Caki2 (cell line): ENCODE measurements at regions not wholly inside any gene's neighbourhood (a gene's known extent, or its start where the extent isn't known, plus 50 kb on each side); places are given as distances from the start of the nearest gene placed in this dataset.
"Not testable (repeated sequence)": the region's sequence is repeated elsewhere in the genome, so short reads cannot be mapped to it uniquely, and the experiment has no call there.

Source experiments
- DNase-seq: peaks from one replicate; pipeline ENCODE4 v3.0.0-alpha.2; 2015; ENCODE audit warnings: low read depth
- in situ Hi-C: cut with HindIII; loops from 2 replicates; pipeline ENCODE4 v1.10.0; 2016; ENCODE audit warnings: low sequenced_read_pairs, low pct_unique_long_range_greater_than_20kb, mixed read lengths

DNA sequence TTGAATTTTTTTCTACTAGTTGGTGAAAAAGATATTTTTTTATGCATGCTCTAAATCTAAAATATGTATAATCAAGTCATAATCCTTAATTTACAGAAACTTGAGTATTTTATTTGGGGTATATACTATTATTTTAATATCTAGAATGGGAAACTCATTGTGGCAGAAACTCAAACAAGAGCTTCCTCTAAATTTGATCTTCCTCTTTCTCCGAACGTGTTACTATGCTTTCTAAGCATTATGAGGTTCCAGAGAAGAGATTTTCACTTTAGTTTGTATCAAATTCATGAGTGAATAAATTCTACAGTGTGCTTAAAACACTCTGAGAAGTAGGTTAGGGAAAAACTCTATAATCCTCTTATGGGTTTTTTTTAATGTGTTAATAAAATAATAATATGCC is 173.1 kb downstream of the POTEB3 start:
- in situ Hi-C loops: no loop called here
- no peak for DNase-seq

DNA sequence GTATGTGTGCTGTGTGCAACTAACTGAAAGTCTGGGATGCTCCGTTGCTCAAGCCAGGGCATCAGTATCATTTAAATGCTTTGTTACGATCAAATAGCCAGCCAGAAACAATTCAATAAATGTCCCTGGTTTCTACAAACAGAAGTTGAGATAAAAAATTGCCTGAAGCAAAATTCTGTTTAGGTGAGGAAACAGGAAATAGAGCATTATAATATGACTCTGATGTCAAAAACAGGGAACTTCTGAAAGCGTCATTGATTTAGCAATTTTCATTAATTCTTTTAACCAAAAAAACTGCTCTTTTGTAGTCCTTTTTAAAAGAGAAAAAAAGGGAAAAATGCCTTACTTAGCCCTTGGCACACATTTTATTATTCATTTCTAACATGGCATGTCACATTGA is 174.7 kb downstream of the POTEB3 start:
- in situ Hi-C loops, DNase-seq: not testable (repeated sequence)

DNA sequence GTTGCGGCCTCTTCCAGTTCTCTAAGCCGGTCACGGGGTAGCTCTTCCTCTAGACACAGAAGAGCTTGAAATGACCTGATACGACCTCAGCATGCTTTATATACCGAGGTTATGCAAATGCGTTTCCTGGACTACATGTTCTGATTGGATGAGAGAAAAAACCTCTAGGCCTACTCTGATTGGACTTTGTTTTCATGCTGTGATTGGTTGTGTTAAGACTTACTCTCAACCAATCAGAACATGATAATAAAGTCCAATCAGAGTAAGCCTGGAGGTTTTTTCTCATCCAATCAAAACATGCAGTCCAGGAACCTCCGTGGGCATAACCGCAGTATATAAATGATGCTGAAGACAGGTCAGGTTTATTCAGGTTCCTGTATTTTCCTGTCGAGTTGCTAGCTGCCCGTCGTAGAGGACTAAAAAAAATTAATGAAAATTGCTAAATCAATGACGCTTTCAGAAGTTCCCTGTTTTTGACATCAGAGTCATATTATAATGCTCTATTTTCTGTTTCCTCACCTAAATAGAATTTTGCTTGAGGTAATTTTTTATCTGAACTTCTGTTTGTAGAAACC is 177.4 kb downstream of the POTEB3 start:
- DNase-seq: no peak
- in situ Hi-C loops: no loop called here

DNA sequence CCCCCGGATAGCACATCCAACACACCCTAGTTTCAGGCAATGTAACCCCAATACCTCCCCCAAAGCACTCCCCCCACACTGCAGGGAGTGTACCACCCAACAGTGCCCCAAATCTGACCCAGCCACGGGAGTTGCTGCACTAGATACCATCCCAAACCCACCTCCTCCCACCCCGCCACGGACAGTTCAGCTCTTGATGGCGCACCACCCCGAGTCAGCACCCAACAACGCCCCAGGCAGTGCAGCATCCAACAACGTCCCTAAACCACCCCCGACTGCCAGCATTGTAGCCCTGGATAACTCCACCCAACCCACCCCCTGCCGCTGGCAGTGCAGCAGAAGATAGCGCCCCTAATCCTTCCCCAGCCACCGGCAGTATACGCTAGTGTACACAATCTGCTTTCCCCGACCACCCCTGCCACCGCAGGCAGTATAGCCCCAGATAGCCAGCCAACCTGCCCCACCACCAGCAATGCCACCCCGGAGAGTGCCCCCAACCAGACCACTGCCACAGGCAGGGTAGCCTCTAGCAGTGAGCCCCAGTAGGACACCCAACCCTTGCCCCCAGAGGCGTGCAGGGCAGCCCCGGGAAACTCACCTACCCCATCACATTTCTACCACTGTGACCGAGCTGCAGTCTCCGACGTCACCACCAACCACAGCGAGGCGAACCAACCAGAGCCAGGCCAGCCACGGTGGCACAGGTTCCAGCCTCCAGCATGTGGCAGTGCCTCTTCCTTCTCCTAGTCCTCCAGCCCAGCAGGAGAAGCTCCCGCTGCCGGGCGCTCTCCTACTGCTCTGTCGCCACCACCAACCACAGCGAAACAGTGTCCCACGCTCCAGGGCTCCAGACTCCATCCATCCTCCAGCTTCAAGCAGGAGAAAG is 178.1 kb downstream of the POTEB3 start:
- in situ Hi-C loops: no loop called here
- DNase-seq: no peak

DNA sequence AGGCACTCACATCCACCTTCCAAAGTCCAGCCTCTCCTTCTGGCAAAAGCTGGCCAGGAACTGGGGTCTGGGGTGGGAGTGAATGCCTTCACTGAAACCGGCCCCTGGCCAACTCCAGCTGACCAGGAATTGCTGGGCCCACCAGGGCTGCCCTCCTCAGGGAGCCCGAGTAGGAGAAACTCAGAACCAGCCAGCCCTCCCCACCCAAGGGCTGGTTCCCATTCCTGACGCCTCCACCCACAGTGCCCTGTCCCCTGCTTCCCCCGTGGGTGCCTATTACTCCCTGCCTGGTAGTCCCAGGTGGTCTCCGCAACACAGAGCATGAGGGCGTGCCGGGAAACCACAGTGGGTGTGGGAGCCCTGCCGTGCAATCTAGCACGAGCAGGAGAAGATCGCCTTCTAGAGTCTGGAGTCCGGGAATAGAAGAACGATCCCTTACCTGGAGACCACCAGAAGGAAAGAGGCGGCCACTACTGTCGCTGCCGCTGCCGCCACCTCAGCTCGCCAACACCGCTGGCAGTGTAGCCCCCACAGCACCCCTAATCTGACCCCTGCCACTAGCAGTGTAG is 178.8 kb downstream of the POTEB3 start:
- no peak for DNase-seq
- in situ Hi-C loops: no loop called here

DNA sequence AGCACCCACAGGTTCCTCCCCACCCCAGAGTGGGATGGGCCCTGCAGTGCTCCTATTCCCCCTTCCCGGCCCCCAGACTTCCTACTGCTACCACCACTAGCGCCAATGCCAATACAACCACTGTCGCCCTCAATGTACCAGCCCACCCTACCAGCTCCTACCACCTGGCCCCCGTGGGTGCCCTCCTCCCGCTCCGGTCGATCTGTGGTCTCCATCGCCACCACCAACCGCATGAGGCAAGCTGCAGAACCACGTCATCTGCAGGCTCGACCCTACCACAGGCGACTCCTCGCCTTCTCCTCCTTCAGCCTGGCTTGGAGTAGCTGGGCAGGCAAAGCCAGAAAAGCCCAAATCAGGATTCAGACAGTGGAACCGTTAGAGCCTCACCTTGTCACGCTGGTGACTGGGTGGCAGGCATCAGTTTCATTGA is 179.3 kb downstream of the POTEB3 start:
- in situ Hi-C loops: no loop called here
- DNase-seq: no peak

DNA sequence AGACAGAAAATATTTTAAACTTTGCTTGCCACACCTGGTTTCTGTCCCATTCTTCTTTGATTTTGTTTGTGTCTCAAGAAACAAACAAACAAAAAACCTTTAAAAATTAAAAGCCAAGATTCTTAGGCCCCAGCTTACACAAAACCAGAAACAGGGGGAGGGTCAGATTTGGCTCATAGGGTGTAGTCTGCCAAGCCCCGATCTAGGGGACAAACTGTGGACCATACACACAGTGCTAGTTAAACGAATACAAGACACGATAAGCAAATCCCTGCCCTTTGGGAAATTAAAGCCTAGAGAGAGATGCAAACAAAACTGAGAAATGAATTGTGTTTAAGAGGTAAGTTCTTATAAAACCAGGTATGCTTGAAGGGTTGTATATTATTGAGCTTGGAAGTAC is 181.7 kb downstream of the POTEB3 start:
- DNase-seq, in situ Hi-C loops: not testable (repeated sequence)

DNA sequence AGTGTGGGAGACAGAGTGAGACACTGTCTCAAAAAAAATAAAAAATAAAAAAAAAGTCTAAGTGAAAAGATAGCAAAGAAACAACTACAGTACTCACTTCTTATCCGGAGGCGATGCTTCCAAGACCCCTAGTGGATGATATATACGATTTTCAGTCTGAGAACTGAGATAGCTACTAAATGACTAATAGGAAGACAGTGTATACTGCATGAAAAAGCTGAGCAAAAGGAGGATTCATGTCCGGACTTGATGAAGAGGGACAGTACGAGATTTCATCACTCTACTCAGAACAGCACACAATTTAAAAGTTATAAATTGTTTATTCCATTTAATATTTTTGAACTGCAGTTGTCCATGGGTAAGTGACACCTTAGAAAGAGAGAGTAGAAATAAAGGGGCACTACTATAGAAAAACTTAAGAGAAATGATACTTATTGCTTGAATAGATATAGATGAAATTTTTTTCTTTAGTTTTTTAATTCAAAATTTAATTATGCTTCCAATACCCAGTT is 190.7 kb downstream of the POTEB3 start:
- in situ Hi-C loops, DNase-seq: not testable (repeated sequence)
